Upper lobe of left lung (tissue), 6 donors: ENCODE measurements at regions not wholly inside any gene's neighbourhood (a gene's known extent, or its start where the extent isn't known, plus 50 kb on each side); places are given as distances from the start of the nearest gene placed in this dataset.

ENCODE experiments used
- ATAC-seq, 2 donors: fragments of 200-7000 bp; cut with Tn5 transposase; one replicate each; pipeline ENCODE4 v1.9.1; 2022; ENCODE audit warnings: mild to moderate bottlenecking in 2 of 2, moderate library complexity in 2 of 2; ENCODE audit not compliant: low FRiP score in 2 of 2
- DNase-seq, 2 donors: peaks; one replicate each; pipeline ENCODE4 v3.0.0-alpha.2; 2019 to 2020
- H3K27ac ChIP-seq, 4 donors: fragments of 200-600 bp; sonication (generic); one replicate each; pipeline ENCODE4 v1.5.1; 2016 to 2019
- H3K27me3 ChIP-seq, 4 donors: fragments of 200-600 bp; sonication (generic); one replicate each; pipeline ENCODE4 v1.5.1; 2017 to 2019
- H3K36me3 ChIP-seq, 4 donors: fragments of 200-600 bp; sonication (generic); one replicate each; pipeline ENCODE4 v1.5.1; 2016 to 2019
- H3K4me1 ChIP-seq, 4 donors: fragments of 200-600 bp; sonication (generic); one replicate each; pipeline ENCODE4 v1.5.1; 2018 to 2019
- H3K4me3 ChIP-seq, 4 donors: fragments of 200-600 bp; sonication (generic); one replicate each; pipeline ENCODE4 v1.5.1; 2017 to 2019; ENCODE audit warnings: mild to moderate bottlenecking in 2 of 4, moderate library complexity in 1 of 4
- H3K9me3 ChIP-seq, 4 donors: fragments of 200-600 bp; sonication (generic); one replicate each; pipeline ENCODE4 v1.5.1; 2018 to 2019
- CTCF ChIP-seq, 6 experiments: fragments of 450-650 bp in 4 of 6; fragments of 200-600 bp in 2 of 6; sonication (generic) in 2 of 6; IDR thresholded peaks; one replicate each; pipeline ENCODE4 v1.5.1; 2016 to 2019; ENCODE audit warnings: antibody characterized with exemption in 6 of 6
- EP300 ChIP-seq, 4 donors: sonication (generic); formaldehyde crosslinking; IDR thresholded peaks; one replicate each; pipeline ENCODE4 v1.5.1; 2017; ENCODE audit warnings: antibody characterized with exemption in 4 of 4, control low read depth in 2 of 4
- POLR2A ChIP-seq, 4 donors: fragments of 450-650 bp; IDR thresholded peaks; one replicate each; pipeline ENCODE4 v1.5.1; 2016 to 2017; ENCODE audit warnings: antibody characterized with exemption in 4 of 4, mild to moderate bottlenecking in 2 of 4
- POLR2AphosphoS5 ChIP-seq, 2 donors: sonication (generic); formaldehyde crosslinking; IDR thresholded peaks; one replicate each; pipeline ENCODE4 v1.5.1; 2017; ENCODE audit warnings: antibody characterized with exemption in 2 of 2
- WGBS, 2 donors: methylation state at CpG; one replicate each; pipeline ENCODE4 v1.1.5; 2017 to 2018; 5-methylcytosine and 5-hydroxymethylcytosine counted together
- small RNA-seq, 4 donors: library from RNA; depleted of rRNA; stranded (forward); fragments of <200 nt; gene quantifications; one replicate each; pipeline ENCODE3, GENCODE V24; 2016
- donor health status: DM: no; HTN: no; CAD: no; lungs with moderate emphysema.
- donor health status: DM: no; HTN: yes; CAD: no; lungs with severe emphysema.

GRCh38 chr15:96274087-96274440 lies 56.4 kb upstream of the NR2F2 start:
- DNase-seq: no peak
- Histone ChIP-seq H3K27ac (no peak overlapping the region), H3K4me1 (no peaks in the 10 kb centered on the region), H3K9me3 (no peaks in the 10 kb centered on the region), H3K36me3 (no peaks in the 10 kb centered on the region), H3K4me3 (no peak overlapping the region), H3K27me3 (no peaks in the 10 kb centered on the region)
- 79 to 80% methylated on average over 7 of the region's 7 CpGs for WGBS, 2 donors
- TF ChIP-seq EP300 (IDR thresholded peaks at IDR 0.05) (no peak), CTCF (IDR thresholded peaks at IDR 0.05) (no peak), POLR2AphosphoS5 (IDR thresholded peaks at IDR 0.05) (no peak), POLR2A (IDR thresholded peaks at IDR 0.05) (no peak)
- no peak for ATAC-seq

- Histone ChIP-seq H3K36me3 (no peaks in the 10 kb centered on the region), H3K27ac (no peak overlapping the region), H3K4me1 (no peaks in the 10 kb centered on the region), H3K4me3 (no peak overlapping the region), H3K27me3 (no peaks in the 10 kb centered on the region), H3K9me3 (no peaks in the 10 kb centered on the region)
- DNase-seq (no peak), ATAC-seq (no peak)
- 73 to 81% methylated on average over 2 of the region's 2 CpGs for WGBS, 2 donors
- TF ChIP-seq CTCF (IDR thresholded peaks at IDR 0.05) (no peak), POLR2A (IDR thresholded peaks at IDR 0.05) (no peak), POLR2AphosphoS5 (IDR thresholded peaks at IDR 0.05) (no peak), EP300 (IDR thresholded peaks at IDR 0.05) (no peak)
Measured at GRCh38 chr15:96274698-96275097, 55.8 kb upstream of the NR2F2 start.

- Histone ChIP-seq H3K9me3 (no peaks in the 10 kb centered on the region), H3K4me3 (no peak overlapping the region), H3K36me3 (no peaks in the 10 kb centered on the region), H3K27me3 (no peaks in the 10 kb centered on the region), H3K27ac (no peak overlapping the region), H3K4me1 (no peaks in the 10 kb centered on the region)
- TF ChIP-seq CTCF (IDR thresholded peaks at IDR 0.05): no peak
- TF ChIP-seq POLR2AphosphoS5 (IDR thresholded peaks at IDR 0.05): no peak
- no peak for TF ChIP-seq EP300 (IDR thresholded peaks at IDR 0.05)
- no peak for TF ChIP-seq POLR2A (IDR thresholded peaks at IDR 0.05)
- no peak for ATAC-seq
- 87 to 96% methylated on average over 4 of the region's 4 CpGs for WGBS, 2 donors
- no peak for DNase-seq
Measured at GRCh38 chr15:96276438-96277210, 53.9 kb upstream of the NR2F2 start.

Small RNA genes lying in the stretch of these regions (small RNA-seq; reads per million reads assigned to genes)
- 0 reads per million in 4 donors for gene AC012409.4
- 0.11 to 0.92 (median 0.21) reads per million in 4 donors for gene RNU2-3P
